ENCODE measurements at regions not wholly inside any gene's neighbourhood (a gene's known extent, or its start where the extent isn't known, plus 50 kb on each side); places are given as distances from the start of the nearest gene placed in this dataset.

- H3K27me3 ChIP-seq (ENCODE audit: insufficient read depth, low read length) = no peaks in the 10 kb centered on the region
- no peak overlapping the region for H3K9ac ChIP-seq (ENCODE audit: low read length)
- H3K27ac ChIP-seq (ENCODE audit: low read depth, low read length, poor library complexity, severe bottlenecking) = no peak overlapping the region
- TF ChIP-seq EZH2 (IDR thresholded peaks at IDR 0.05; ENCODE audit: borderline replicate concordance, low read length) (no peak), CTCF (IDR thresholded peaks at IDR 0.05; ENCODE audit: low read length) (no peak)
- H3K4me3 ChIP-seq (ENCODE audit: low read depth, low read length, poor library complexity, severe bottlenecking) = no peak overlapping the region
- no peaks in the 10 kb centered on the region for H3K79me2 ChIP-seq (ENCODE audit: insufficient read depth, low read length)
- H2AFZ ChIP-seq (ENCODE audit: low read length) = no peak overlapping the region
- no peak overlapping the region for H3K4me2 ChIP-seq (ENCODE audit: low read length)
- H3K9me2 ChIP-seq (ENCODE audit: low read depth, low read length) = no peaks in the 10 kb centered on the region
- no peaks in the 10 kb centered on the region for H3K36me3 ChIP-seq (ENCODE audit: insufficient read depth, low read length)
- H3K9me3 ChIP-seq (ENCODE audit: low read length) = no peaks in the 10 kb centered on the region
- H4K20me1 ChIP-seq (ENCODE audit: insufficient read depth, low read length) = no peaks in the 10 kb centered on the region
- no peaks in the 10 kb centered on the region for H3K4me1 ChIP-seq (ENCODE audit: insufficient read depth, low read length, severe bottlenecking)
- no peaks in the 10 kb centered on the region for H3F3A ChIP-seq (ENCODE audit: insufficient read depth, low read length)
Measured at GRCh38 chr5:38032149-38032548, 192.3 kb upstream of the GDNF start.

GRCh38 chr5:38031304-38031703 lies 191.5 kb upstream of the GDNF start:
- no peaks in the 10 kb centered on the region for H3K9me2 ChIP-seq (ENCODE audit: low read depth, low read length)
- H3K4me1 ChIP-seq (ENCODE audit: insufficient read depth, low read length, severe bottlenecking) = no peaks in the 10 kb centered on the region
- no peak overlapping the region for H3K4me2 ChIP-seq (ENCODE audit: low read length)
- H3K27ac ChIP-seq (ENCODE audit: low read depth, low read length, poor library complexity, severe bottlenecking) = no peak overlapping the region
- no peaks in the 10 kb centered on the region for H3K9me3 ChIP-seq (ENCODE audit: low read length)
- H3K79me2 ChIP-seq (ENCODE audit: insufficient read depth, low read length) = no peaks in the 10 kb centered on the region
- no peaks in the 10 kb centered on the region for H3K36me3 ChIP-seq (ENCODE audit: insufficient read depth, low read length)
- H3K27me3 ChIP-seq (ENCODE audit: insufficient read depth, low read length) = no peaks in the 10 kb centered on the region
- no peak overlapping the region for H3K4me3 ChIP-seq (ENCODE audit: low read depth, low read length, poor library complexity, severe bottlenecking)
- no peak for TF ChIP-seq CTCF (IDR thresholded peaks at IDR 0.05; ENCODE audit: low read length)
- TF ChIP-seq EZH2 (IDR thresholded peaks at IDR 0.05; ENCODE audit: borderline replicate concordance, low read length) = no peak
- H3F3A ChIP-seq (ENCODE audit: insufficient read depth, low read length) = no peaks in the 10 kb centered on the region
- no peak overlapping the region for H2AFZ ChIP-seq (ENCODE audit: low read length)
- H3K9ac ChIP-seq (ENCODE audit: low read length) = no peak overlapping the region
- H4K20me1 ChIP-seq (ENCODE audit: insufficient read depth, low read length) = no peaks in the 10 kb centered on the region

GRCh38 chr5:38029397-38030065 lies 189.7 kb upstream of the GDNF start:
- Histone ChIP-seq H3K36me3 (ENCODE audit: insufficient read depth, low read length) (no peaks in the 10 kb centered on the region), H3K4me2 (ENCODE audit: low read length) (no peak overlapping the region), H3K27me3 (ENCODE audit: insufficient read depth, low read length) (no peaks in the 10 kb centered on the region), H3K27ac (ENCODE audit: low read depth, low read length, poor library complexity, severe bottlenecking) (no peak overlapping the region), H3F3A (ENCODE audit: insufficient read depth, low read length) (no peaks in the 10 kb centered on the region), H3K9me3 (ENCODE audit: low read length) (no peaks in the 10 kb centered on the region), H3K9ac (ENCODE audit: low read length) (no peak overlapping the region), H3K9me2 (ENCODE audit: low read depth, low read length) (no peaks in the 10 kb centered on the region), H4K20me1 (ENCODE audit: insufficient read depth, low read length) (no peaks in the 10 kb centered on the region), H3K4me1 (ENCODE audit: insufficient read depth, low read length, severe bottlenecking) (no peaks in the 10 kb centered on the region), H2AFZ (ENCODE audit: low read length) (no peak overlapping the region), H3K79me2 (ENCODE audit: insufficient read depth, low read length) (no peaks in the 10 kb centered on the region), H3K4me3 (ENCODE audit: low read depth, low read length, poor library complexity, severe bottlenecking) (no peak overlapping the region)
- TF ChIP-seq CTCF (IDR thresholded peaks at IDR 0.05; ENCODE audit: low read length) (no peak), EZH2 (IDR thresholded peaks at IDR 0.05; ENCODE audit: borderline replicate concordance, low read length) (no peak)
